ENCODE measurements at regions not wholly inside any gene's neighbourhood (a gene's known extent, or its start where the extent isn't known, plus 50 kb on each side); places are given as distances from the start of the nearest gene placed in this dataset.

- TF ChIP-seq CTCF (conservative IDR thresholded peaks at IDR 0.05 in 1 of 2, IDR thresholded peaks at IDR 0.05 in 1 of 2; ENCODE audit: extremely low read depth in 1 of 2, insufficient read depth in 1 of 2, low read depth in 1 of 2, low read length in 2 of 2) (no peak), EZH2 (IDR thresholded peaks at IDR 0.05; ENCODE audit: borderline replicate concordance, low read length) (no peak)
Measured at GRCh38 chr10:104548090-104548489, 93.0 kb upstream of the SORCS3 start.
